ENCODE measurements at regions not wholly inside any gene's neighbourhood (a gene's known extent, or its start where the extent isn't known, plus 50 kb on each side); places are given as distances from the start of the nearest gene placed in this dataset.

- DNase-seq (ENCODE audit: low spot score) (no peak), ATAC-seq (no peak)
- H3K36me3 Mint-ChIP-seq = no peaks in the 10 kb centered on the region
- H3K9me3 Mint-ChIP-seq = peaks cover 2% of the 10 kb centered on the region
- no peaks in the 10 kb centered on the region for H3K27me3 Mint-ChIP-seq
- no peak overlapping the region for H3K27ac Mint-ChIP-seq
- no peak overlapping the region for H3K4me3 Mint-ChIP-seq
- H3K4me1 Mint-ChIP-seq (ENCODE audit: low read depth in 2 of 2) = no peaks in the 10 kb centered on the region
These were observed 251.1 kb downstream of the IPMK start for GRCh38 chr10:58016614-58017013.

GRCh38 chr10:58014436-58014835, 253.3 kb downstream of the IPMK start:
- no peaks in the 10 kb centered on the region for H3K36me3 Mint-ChIP-seq
- no peaks in the 10 kb centered on the region for H3K4me1 Mint-ChIP-seq (ENCODE audit: low read depth in 2 of 2)
- DNase-seq (ENCODE audit: low spot score) = no peak
- no peak overlapping the region for H3K27ac Mint-ChIP-seq
- no peaks in the 10 kb centered on the region for H3K9me3 Mint-ChIP-seq
- ATAC-seq = no peak
- no peaks in the 10 kb centered on the region for H3K27me3 Mint-ChIP-seq
- H3K4me3 Mint-ChIP-seq = no peak overlapping the region

GRCh38 chr10:58013406-58013805, 254.3 kb downstream of the IPMK start:
- no peak for DNase-seq (ENCODE audit: low spot score)
- Mint-ChIP-seq H3K36me3 (no peaks in the 10 kb centered on the region), H3K4me1 (ENCODE audit: low read depth in 2 of 2) (no peaks in the 10 kb centered on the region), H3K9me3 (no peaks in the 10 kb centered on the region), H3K4me3 (no peak overlapping the region), H3K27ac (no peak overlapping the region), H3K27me3 (no peaks in the 10 kb centered on the region)
- no peak for ATAC-seq

- Mint-ChIP-seq H3K27ac (no peak overlapping the region), H3K4me1 (ENCODE audit: low read depth in 2 of 2) (no peaks in the 10 kb centered on the region), H3K9me3 (peaks cover 6% of the 10 kb centered on the region), H3K36me3 (no peaks in the 10 kb centered on the region), H3K27me3 (no peaks in the 10 kb centered on the region), H3K4me3 (no peak overlapping the region)
- DNase-seq (ENCODE audit: low spot score) (no peak), ATAC-seq (no peak)
These were observed 257.5 kb downstream of the IPMK start for GRCh38 chr10:58010073-58010702.

GRCh38 chr10:58003945-58004344, 263.7 kb downstream of the IPMK start:
- H3K4me1 Mint-ChIP-seq (ENCODE audit: low read depth in 2 of 2) = no peaks in the 10 kb centered on the region
- no peak overlapping the region for H3K4me3 Mint-ChIP-seq
- H3K9me3 Mint-ChIP-seq = peaks cover 11% of the 10 kb centered on the region
- no peak overlapping the region for H3K27ac Mint-ChIP-seq
- no peaks in the 10 kb centered on the region for H3K36me3 Mint-ChIP-seq
- H3K27me3 Mint-ChIP-seq = no peaks in the 10 kb centered on the region
- DNase-seq (ENCODE audit: low spot score) (no peak), ATAC-seq (no peak)

GRCh38 chr10:58001159-58001558, 266.5 kb downstream of the IPMK start:
- peaks cover 9% of the 10 kb centered on the region for H3K9me3 Mint-ChIP-seq
- no peaks in the 10 kb centered on the region for H3K36me3 Mint-ChIP-seq
- no peak overlapping the region for H3K4me3 Mint-ChIP-seq
- H3K27ac Mint-ChIP-seq = no peak overlapping the region
- ATAC-seq (no peak), DNase-seq (ENCODE audit: low spot score) (no peak)
- H3K27me3 Mint-ChIP-seq = no peaks in the 10 kb centered on the region
- H3K4me1 Mint-ChIP-seq (ENCODE audit: low read depth in 2 of 2) = no peaks in the 10 kb centered on the region

- Mint-ChIP-seq H3K9me3 (peaks cover 14% of the 10 kb centered on the region), H3K27ac (no peak overlapping the region), H3K4me3 (no peak overlapping the region), H3K36me3 (no peaks in the 10 kb centered on the region), H3K27me3 (no peaks in the 10 kb centered on the region), H3K4me1 (ENCODE audit: low read depth in 2 of 2) (no peaks in the 10 kb centered on the region)
- ATAC-seq (no peak), DNase-seq (ENCODE audit: low spot score) (no peak)
These were observed 271.2 kb downstream of the IPMK start for GRCh38 chr10:57996536-57996935.

- Mint-ChIP-seq H3K27me3 (no peaks in the 10 kb centered on the region), H3K4me3 (no peak overlapping the region), H3K4me1 (ENCODE audit: low read depth in 2 of 2) (no peaks in the 10 kb centered on the region), H3K36me3 (no peaks in the 10 kb centered on the region), H3K27ac (no peak overlapping the region), H3K9me3 (peaks cover 15% of the 10 kb centered on the region)
- DNase-seq (ENCODE audit: low spot score) (no peak), ATAC-seq (no peak)
These were observed 274.4 kb downstream of the IPMK start for GRCh38 chr10:57993302-57993701.

GRCh38 chr10:57992321-57993077, 275.2 kb downstream of the IPMK start:
- no peaks in the 10 kb centered on the region for H3K27me3 Mint-ChIP-seq
- no peak for DNase-seq (ENCODE audit: low spot score)
- H3K27ac Mint-ChIP-seq = no peak overlapping the region
- H3K9me3 Mint-ChIP-seq = peaks cover 15% of the 10 kb centered on the region
- H3K4me3 Mint-ChIP-seq = no peak overlapping the region
- no peaks in the 10 kb centered on the region for H3K4me1 Mint-ChIP-seq (ENCODE audit: low read depth in 2 of 2)
- no peaks in the 10 kb centered on the region for H3K36me3 Mint-ChIP-seq
- no peak for ATAC-seq

GRCh38 chr10:57988964-57989363, 278.7 kb downstream of the IPMK start:
- Mint-ChIP-seq H3K4me3 (no peak overlapping the region), H3K36me3 (no peaks in the 10 kb centered on the region), H3K27me3 (no peaks in the 10 kb centered on the region), H3K9me3 (peaks cover 9% of the 10 kb centered on the region), H3K4me1 (ENCODE audit: low read depth in 2 of 2) (no peaks in the 10 kb centered on the region), H3K27ac (no peak overlapping the region)
- no peak for DNase-seq (ENCODE audit: low spot score)
- ATAC-seq = no peak

- Mint-ChIP-seq H3K4me1 (ENCODE audit: low read depth in 2 of 2) (no peaks in the 10 kb centered on the region), H3K36me3 (no peaks in the 10 kb centered on the region), H3K27me3 (no peaks in the 10 kb centered on the region), H3K9me3 (peaks cover 6% of the 10 kb centered on the region), H3K4me3 (no peak overlapping the region), H3K27ac (no peak overlapping the region)
- no peak for ATAC-seq
- no peak for DNase-seq (ENCODE audit: low spot score)
These were observed 280.5 kb downstream of the IPMK start for GRCh38 chr10:57987055-57987721.

GRCh38 chr10:57986422-57986821, 281.3 kb downstream of the IPMK start:
- Mint-ChIP-seq H3K27ac (no peak overlapping the region), H3K4me3 (no peak overlapping the region), H3K9me3 (peaks cover 6% of the 10 kb centered on the region), H3K36me3 (no peaks in the 10 kb centered on the region), H3K27me3 (no peaks in the 10 kb centered on the region), H3K4me1 (ENCODE audit: low read depth in 2 of 2) (no peaks in the 10 kb centered on the region)
- ATAC-seq (no peak), DNase-seq (ENCODE audit: low spot score) (no peak)

GRCh38 chr10:57983281-57983791, 284.4 kb downstream of the IPMK start:
- DNase-seq (ENCODE audit: low spot score) (no peak), ATAC-seq (no peak)
- Mint-ChIP-seq H3K4me3 (no peak overlapping the region), H3K36me3 (no peaks in the 10 kb centered on the region), H3K27ac (no peak overlapping the region), H3K9me3 (peaks cover 11% of the 10 kb centered on the region), H3K4me1 (ENCODE audit: low read depth in 2 of 2) (no peaks in the 10 kb centered on the region), H3K27me3 (no peaks in the 10 kb centered on the region)

- Mint-ChIP-seq H3K27ac (no peak overlapping the region), H3K27me3 (no peaks in the 10 kb centered on the region), H3K4me1 (ENCODE audit: low read depth in 2 of 2) (no peaks in the 10 kb centered on the region), H3K36me3 (no peaks in the 10 kb centered on the region), H3K9me3 (peaks cover 11% of the 10 kb centered on the region), H3K4me3 (no peak overlapping the region)
- no peak for ATAC-seq
- DNase-seq (ENCODE audit: low spot score) = no peak
These were observed 285.6 kb downstream of the IPMK start for GRCh38 chr10:57982091-57982490.
